IMR-90 (cell line): ENCODE measurements at regions not wholly inside any gene's neighbourhood (a gene's known extent, or its start where the extent isn't known, plus 50 kb on each side); places are given as distances from the start of the nearest gene placed in this dataset.

Experiments used
- CEBPB ChIP-seq: IDR thresholded peaks from 2 replicates; pipeline ENCODE4 v1.6.1; 2012; ENCODE audit warnings: low read depth, low read length, improper control_type of control experiment
- CTCF ChIP-seq: conservative IDR thresholded peaks from 2 replicates; pipeline ENCODE4 v1.5.1; 2012; ENCODE audit warnings: mild to moderate bottlenecking, low read depth, low read length, improper control_type of control experiment
- MXI1 ChIP-seq: IDR thresholded peaks from 2 replicates; pipeline ENCODE4 v1.6.1; 2012; ENCODE audit warnings: low read depth, mild to moderate bottlenecking, low read length, moderate library complexity, borderline replicate concordance
- NFE2L2 ChIP-seq: fragments of 150-350 bp; IDR thresholded peaks from 2 replicates; pipeline ENCODE4 v1.6.1; 2016; ENCODE audit warnings: low read depth, mild to moderate bottlenecking, low read length
- POLR2A ChIP-seq: IDR thresholded peaks from 2 replicates; pipeline ENCODE4 v1.6.1; 2012; ENCODE audit warnings: mild to moderate bottlenecking, low read depth, low read length
- RAD21 ChIP-seq: IDR thresholded peaks from 2 replicates; pipeline ENCODE4 v1.6.1; 2012; ENCODE audit warnings: low read length, improper control_type of control experiment
- RFX5 ChIP-seq: IDR thresholded peaks from 2 replicates; pipeline ENCODE4 v1.8.0; 2012; ENCODE audit warnings: low read depth, mild to moderate bottlenecking, low read length, moderate library complexity
- USF2 ChIP-seq: fragments of 150-350 bp; IDR thresholded peaks from 2 replicates; pipeline ENCODE4 v1.6.1; 2017; ENCODE audit warnings: mild to moderate bottlenecking, antibody characterized with exemption, low read length, low read depth

- TF ChIP-seq CTCF: no peak
- TF ChIP-seq POLR2A: no peak
- TF ChIP-seq RFX5: no peak
- TF ChIP-seq CEBPB: no peak
- no peak for TF ChIP-seq RAD21
- TF ChIP-seq NFE2L2: no peak
- TF ChIP-seq MXI1: no peak
- TF ChIP-seq USF2: no peak
Observed at GRCh38 chr5:117859176-117859575, 1129.2 kb downstream of the DTWD2 start.
